Keratinocyte (primary cell): ENCODE measurements at regions not wholly inside any gene's neighbourhood (a gene's known extent, or its start where the extent isn't known, plus 50 kb on each side); places are given as distances from the start of the nearest gene placed in this dataset.

Experiments
- DNase-seq: peaks from one replicate; pipeline ENCODE4 v3.0.0-alpha.2; 2011; ENCODE audit warnings: low read depth, missing footprints, low spot score
- FAIRE-seq: peaks from 2 replicates; lab custom pipeline; 2011; peaks lifted over from hg19 to GRCh38; lab: Jason Lieb, UNC
- H2AFZ ChIP-seq: 2 replicates; pipeline ENCODE4 v1.6.0; 2012; ENCODE audit warnings: low read length, control low read depth, inconsistent platforms; ENCODE audit not compliant: control insufficient read depth
- H3K27ac ChIP-seq: 2 replicates; pipeline ENCODE4 v1.5.1; 2011; ENCODE audit warnings: low read length; ENCODE audit not compliant: control insufficient read depth, insufficient read depth
- H3K27me3 ChIP-seq: 3 replicates; pipeline ENCODE4 v1.6.0; 2011; ENCODE audit warnings: low read length; ENCODE audit not compliant: control insufficient read depth, insufficient read depth; ENCODE audit errors: extremely low read depth
- H3K36me3 ChIP-seq, 2 experiments: 2 replicates in 1 of 2; 3 replicates in 1 of 2; pipeline ENCODE4 v1.5.1; 2011; ENCODE audit warnings: low read length in 2 of 2, mild to moderate bottlenecking in 1 of 2; ENCODE audit not compliant: control insufficient read depth in 2 of 2, insufficient read depth in 2 of 2; ENCODE audit errors: extremely low read depth in 1 of 2
- H3K4me1 ChIP-seq: 3 replicates; pipeline ENCODE4 v1.5.1; 2011; ENCODE audit warnings: low read length; ENCODE audit not compliant: control insufficient read depth, insufficient read depth; ENCODE audit errors: extremely low read depth
- H3K4me2 ChIP-seq: 3 replicates; pipeline ENCODE4 v1.6.0; 2011; ENCODE audit warnings: low read depth, low read length; ENCODE audit not compliant: control insufficient read depth, insufficient read depth; ENCODE audit errors: extremely low read depth
- H3K4me3 ChIP-seq, 3 experiments: fragments of 200-600 bp in 1 of 3; sonication (generic) in 1 of 3; 2 replicates in 2 of 3; 3 replicates in 1 of 3; pipeline ENCODE4 v1.5.1; 2011 to 2016; ENCODE audit warnings: low read length in 3 of 3, mild to moderate bottlenecking in 3 of 3, control low read depth in 2 of 3, inconsistent platforms in 1 of 3, low read depth in 1 of 3, mixed read lengths in 1 of 3, mixed run types in 1 of 3, moderate library complexity in 1 of 3; ENCODE audit not compliant: control insufficient read depth in 2 of 3, insufficient read depth in 2 of 3; ENCODE audit errors: extremely low read depth in 1 of 3
- H3K79me2 ChIP-seq: 2 replicates; pipeline ENCODE4 v1.6.0; 2012; ENCODE audit warnings: low read length; ENCODE audit not compliant: control insufficient read depth, insufficient read depth
- H3K9ac ChIP-seq: 3 replicates; pipeline ENCODE4 v1.6.0; 2011; ENCODE audit warnings: low read length; ENCODE audit not compliant: control insufficient read depth, insufficient read depth; ENCODE audit errors: extremely low read depth
- H3K9me1 ChIP-seq: 3 replicates; pipeline ENCODE4 v1.6.0; 2011; ENCODE audit warnings: low read length; ENCODE audit not compliant: control insufficient read depth, insufficient read depth; ENCODE audit errors: extremely low read depth
- H3K9me3 ChIP-seq: 2 replicates; pipeline ENCODE4 v1.5.1; 2012; ENCODE audit warnings: low read depth, low read length; ENCODE audit not compliant: control insufficient read depth
- H4K20me1 ChIP-seq: 3 replicates; pipeline ENCODE4 v1.6.0; 2011; ENCODE audit warnings: low read length; ENCODE audit not compliant: control insufficient read depth, insufficient read depth; ENCODE audit errors: extremely low read depth
- CTCF ChIP-seq, 3 experiments: IDR thresholded peaks in 1 of 3; conservative IDR thresholded peaks in 1 of 3; optimal IDR thresholded peaks in 1 of 3; 2 replicates in 2 of 3; 3 replicates in 1 of 3; pipeline versions ENCODE3 to v1.5.1; 2011; ENCODE audit warnings: low read length in 3 of 3, mild to moderate bottlenecking in 3 of 3, moderate library complexity in 2 of 3, control low read depth in 1 of 3, inconsistent platforms in 1 of 3; ENCODE audit not compliant: insufficient read depth in 2 of 3; ENCODE audit errors: extremely low read depth in 1 of 3
- EZH2 ChIP-seq: IDR thresholded peaks from one replicate; pipeline ENCODE4 v1.6.1; 2012; ENCODE audit warnings: inconsistent platforms, mild to moderate bottlenecking, low read length, moderate library complexity
- dilution Hi-C: fragments of 300-500 bp; cut with MboI; formaldehyde crosslinking; loops from one replicate; pipeline ENCODE4 v1.7.0; 2020; ENCODE audit warnings: low sequenced_read_pairs; ENCODE audit not compliant: extremely low pct_ligation_motif_present

- dilution Hi-C loops: no loop called here
- Histone ChIP-seq H3K27me3 (peaks cover 3% of the 10 kb centered on the region), H2AFZ (no peak overlapping the region), H3K27ac (no peak overlapping the region), H3K9me1 (no peaks in the 10 kb centered on the region), H3K4me3 (no peak overlapping the region), H3K9me3 (no peaks in the 10 kb centered on the region), H4K20me1 (no peaks in the 10 kb centered on the region), H3K4me2 (no peak overlapping the region), H3K4me1 (peaks cover 10% of the 10 kb centered on the region), H3K9ac (no peak overlapping the region), H3K36me3 (no peaks in the 10 kb centered on the region), H3K79me2 (no peaks in the 10 kb centered on the region)
- FAIRE-seq (peak; percentile 5), DNase-seq (no peak)
- TF ChIP-seq EZH2 (no peak), CTCF (optimal IDR thresholded peaks at IDR 0.05 in 1 of 3, IDR thresholded peaks at IDR 0.05 in 1 of 3, conservative IDR thresholded peaks at IDR 0.05 in 1 of 3; ENCODE audit: extremely low read depth in 1 of 3, insufficient read depth in 2 of 3, low read length in 3 of 3) (no peak)
Measured at GRCh38 chr15:59924096-59924495, 80.0 kb upstream of the FOXB1 start.

GRCh38 chr15:59923508-59923907 lies 80.6 kb upstream of the FOXB1 start:
- H3K27ac ChIP-seq: no peak overlapping the region
- H3K9me1 ChIP-seq: no peaks in the 10 kb centered on the region
- no peaks in the 10 kb centered on the region for H3K9me3 ChIP-seq
- no peak for DNase-seq
- H4K20me1 ChIP-seq: no peaks in the 10 kb centered on the region
- no peak overlapping the region for H3K4me3 ChIP-seq
- H3K4me1 ChIP-seq: peaks cover 12% of the 10 kb centered on the region
- no peak overlapping the region for H3K4me2 ChIP-seq
- dilution Hi-C loops: no loop called here
- no peaks in the 10 kb centered on the region for H3K36me3 ChIP-seq
- no peaks in the 10 kb centered on the region for H3K27me3 ChIP-seq
- no peak overlapping the region for H2AFZ ChIP-seq
- H3K79me2 ChIP-seq: no peaks in the 10 kb centered on the region
- TF ChIP-seq EZH2 (no peak), CTCF (optimal IDR thresholded peaks at IDR 0.05 in 1 of 3, IDR thresholded peaks at IDR 0.05 in 1 of 3, conservative IDR thresholded peaks at IDR 0.05 in 1 of 3; ENCODE audit: extremely low read depth in 1 of 3, insufficient read depth in 2 of 3, low read length in 3 of 3) (no peak)
- H3K9ac ChIP-seq: no peak overlapping the region
- FAIRE-seq: no peak
